H9 (cell line): ENCODE measurements at regions not wholly inside any gene's neighbourhood (a gene's known extent, or its start where the extent isn't known, plus 50 kb on each side); places are given as distances from the start of the nearest gene placed in this dataset.

Source experiments
- DNase-seq: peaks from one replicate; pipeline ENCODE4 v3.0.0-alpha.2; 2017
- H2AFZ ChIP-seq: one replicate; pipeline ENCODE4 v1.6.1; 2013; ENCODE audit warnings: mild to moderate bottlenecking, low read length, control low read depth, moderate library complexity
- H2AK5ac ChIP-seq: 2 replicates; pipeline ENCODE4 v1.6.1; 2013; ENCODE audit warnings: low read length, control low read depth, mixed read lengths; ENCODE audit not compliant: insufficient read length
- H2BK120ac ChIP-seq: one replicate; pipeline ENCODE4 v1.6.1; 2013; ENCODE audit warnings: low read depth, mild to moderate bottlenecking, low read length, control low read depth, inconsistent platforms; ENCODE audit not compliant: poor library complexity, severe bottlenecking
- H2BK12ac ChIP-seq: 2 replicates; pipeline ENCODE4 v1.6.1; 2013; ENCODE audit warnings: low read length, control low read depth, mixed read lengths, low read depth; ENCODE audit not compliant: insufficient read length
- H2BK15ac ChIP-seq: 2 replicates; pipeline ENCODE4 v1.6.1; 2013; ENCODE audit warnings: low read depth, low read length, control low read depth
- H2BK20ac ChIP-seq: one replicate; pipeline ENCODE4 v1.6.1; 2013; ENCODE audit warnings: low read depth, mild to moderate bottlenecking, low read length, control low read depth, inconsistent platforms; ENCODE audit not compliant: poor library complexity, severe bottlenecking
- H2BK5ac ChIP-seq: 2 replicates; pipeline ENCODE4 v1.6.1; 2013; ENCODE audit warnings: low read length, control low read depth, mixed read lengths; ENCODE audit not compliant: insufficient read length
- H3K14ac ChIP-seq: 2 replicates; pipeline ENCODE4 v1.6.1; 2013; ENCODE audit warnings: low read length, control low read depth; ENCODE audit not compliant: insufficient read depth
- H3K18ac ChIP-seq: 2 replicates; pipeline ENCODE4 v1.6.1; 2013; ENCODE audit warnings: low read depth, mild to moderate bottlenecking, mixed read lengths, low read length, control low read depth; ENCODE audit not compliant: insufficient read length
- H3K23ac ChIP-seq: 2 replicates; pipeline ENCODE4 v1.6.1; 2013; ENCODE audit warnings: low read length, control low read depth, mixed read lengths, low read depth; ENCODE audit not compliant: insufficient read length
- H3K23me2 ChIP-seq: 2 replicates; pipeline ENCODE4 v1.6.1; 2013; ENCODE audit warnings: low read depth, mild to moderate bottlenecking, mixed read lengths, low read length, control low read depth; ENCODE audit not compliant: insufficient read length, poor library complexity, severe bottlenecking
- H3K27ac ChIP-seq: 2 replicates; pipeline ENCODE4 v1.5.1; 2013; ENCODE audit warnings: low read length, control low read depth, mixed read lengths, low read depth; ENCODE audit not compliant: insufficient read length
- H3K27me3 ChIP-seq: 2 replicates; pipeline ENCODE4 v1.6.1; 2013; ENCODE audit warnings: low read length, control low read depth, inconsistent platforms; ENCODE audit not compliant: insufficient read depth
- H3K4ac ChIP-seq: 2 replicates; pipeline ENCODE4 v1.6.1; 2013; ENCODE audit warnings: low read depth, mild to moderate bottlenecking, control low read depth, inconsistent platforms, low read length, moderate library complexity
- H3K4me1 ChIP-seq: 2 replicates; pipeline ENCODE4 v1.6.1; 2013; ENCODE audit warnings: low read length, control low read depth, inconsistent platforms; ENCODE audit not compliant: insufficient read depth
- H3K4me2 ChIP-seq: 2 replicates; pipeline ENCODE4 v1.6.1; 2013; ENCODE audit warnings: low read length, control low read depth, mixed read lengths; ENCODE audit not compliant: insufficient read length, insufficient read depth
- H3K56ac ChIP-seq: 2 replicates; pipeline ENCODE4 v1.6.1; 2013; ENCODE audit warnings: low read depth, mild to moderate bottlenecking, mixed read lengths, low read length, control low read depth; ENCODE audit not compliant: insufficient read length
- H3K79me1 ChIP-seq: 2 replicates; pipeline ENCODE4 v1.6.1; 2013; ENCODE audit warnings: low read depth, mild to moderate bottlenecking, moderate library complexity, low read length, control low read depth, inconsistent platforms; ENCODE audit not compliant: insufficient read depth, poor library complexity, severe bottlenecking
- H3K79me2 ChIP-seq: 2 replicates; pipeline ENCODE4 v1.6.1; 2013; ENCODE audit warnings: low read length, control low read depth, inconsistent platforms; ENCODE audit not compliant: insufficient read depth
- H3K9ac ChIP-seq: 2 replicates; pipeline ENCODE4 v1.6.1; 2013; ENCODE audit warnings: low read length, control low read depth, mixed read lengths; ENCODE audit not compliant: insufficient read length; ENCODE audit errors: extremely low read depth
- H3K9me3 ChIP-seq: one replicate; pipeline ENCODE4 v1.6.1; 2013; ENCODE audit warnings: low read depth, low read length, inconsistent platforms; ENCODE audit not compliant: control insufficient read depth
- H3T11ph ChIP-seq: one replicate; pipeline ENCODE4 v1.6.1; 2013; ENCODE audit warnings: mild to moderate bottlenecking, low read length, control low read depth, inconsistent platforms
- H4K20me1 ChIP-seq: one replicate; pipeline ENCODE4 v1.6.1; 2013; ENCODE audit not compliant: control insufficient read depth, insufficient read length, insufficient read depth
- H4K5ac ChIP-seq: 2 replicates; pipeline ENCODE4 v1.6.1; 2013; ENCODE audit warnings: low read depth, mild to moderate bottlenecking, mixed read lengths, low read length, control low read depth; ENCODE audit not compliant: insufficient read length
- H4K8ac ChIP-seq: replicated peaks from 2 replicates; pipeline ENCODE4 v1.6.1; 2013; ENCODE audit warnings: low read length, control low read depth, mixed read lengths, low read depth; ENCODE audit not compliant: insufficient read length
- H4K91ac ChIP-seq: 2 replicates; pipeline ENCODE4 v1.6.1; 2013; ENCODE audit warnings: low read depth, mild to moderate bottlenecking, moderate library complexity, mixed read lengths, low read length, control low read depth; ENCODE audit not compliant: insufficient read length
- H3K27ac Mint-ChIP-seq, 3 experiments: 2 replicates in 2 of 3; 3 replicates in 1 of 3; pipeline ENCODE4 v1.8.0; 2020 to 2021; ENCODE audit warnings: mixed read lengths in 3 of 3, mild to moderate bottlenecking in 1 of 3, moderate library complexity in 1 of 3
- H3K27me3 Mint-ChIP-seq: 2 replicates; pipeline ENCODE4 v1.8.0; 2021; ENCODE audit warnings: low read depth, mild to moderate bottlenecking, moderate library complexity, mixed read lengths
- H3K36me3 Mint-ChIP-seq, 3 experiments: 2 replicates in 2 of 3; 3 replicates in 1 of 3; pipeline ENCODE4 v1.8.0; 2020 to 2021; ENCODE audit warnings: low read depth in 3 of 3, mixed read lengths in 3 of 3; ENCODE audit not compliant: insufficient read depth in 1 of 3
- H3K4me1 Mint-ChIP-seq, 2 experiments: 2 replicates each; pipeline ENCODE4 v1.8.0; 2020; ENCODE audit warnings: mixed read lengths in 2 of 2
- H3K4me3 Mint-ChIP-seq, 2 experiments: 2 replicates in 1 of 2; 3 replicates in 1 of 2; pipeline ENCODE4 v1.8.0; 2020 to 2021; ENCODE audit warnings: mild to moderate bottlenecking in 2 of 2, mixed read lengths in 2 of 2, moderate library complexity in 1 of 2
- H3K9me3 Mint-ChIP-seq, 2 experiments: 2 replicates in 1 of 2; 3 replicates in 1 of 2; pipeline ENCODE4 v1.8.0; 2020; ENCODE audit warnings: mild to moderate bottlenecking in 2 of 2, mixed read lengths in 2 of 2, moderate library complexity in 1 of 2
- WGBS: extraction: QIAGEN DNeasy Blood & Tissue Kit; methylation state at CpG from one replicate; pipeline ENCODE4 v1.1.7; 2013; ENCODE audit warnings: missing lambda C conversion rate, low lambda C conversion rate, mixed read lengths; ENCODE audit not compliant: insufficient read length; ENCODE audit errors: extremely low coverage; 5-methylcytosine and 5-hydroxymethylcytosine counted together
- TF ChIP-seq, protein P1 (sequence below): fragments of 200-600 bp; sonication (generic); conservative IDR thresholded peaks from 3 replicates; pipeline ENCODE4 v1.8.0; 2021; ENCODE audit warnings: antibody characterized with exemption, mild to moderate bottlenecking

DNA sequence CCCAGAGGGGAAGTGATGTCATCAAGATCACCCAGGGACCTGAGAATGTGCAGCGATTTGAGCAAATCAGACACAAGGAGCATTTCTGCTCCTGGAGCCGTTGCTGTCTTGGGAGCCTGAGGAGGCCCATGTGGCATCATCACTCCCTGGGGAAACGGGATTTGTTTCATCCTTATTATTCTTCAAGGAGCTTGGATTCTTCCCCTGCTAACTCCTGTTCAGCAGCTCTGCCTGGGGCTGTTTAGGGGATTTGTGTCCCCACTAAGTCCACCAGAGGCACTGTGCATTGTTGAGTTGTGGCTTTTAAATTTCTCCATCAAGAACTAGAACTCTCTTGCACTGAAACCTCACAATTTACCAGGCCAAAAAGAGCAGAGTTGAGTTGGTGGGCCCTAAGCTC, 104.2 kb upstream of the MSX1 start:
- peaks cover 39% of the 10 kb centered on the region for H3K27me3 Mint-ChIP-seq
- Histone ChIP-seq H3K79me2 (no peaks in the 10 kb centered on the region), H2BK15ac (no peak overlapping the region), H4K20me1 (no peaks in the 10 kb centered on the region), H3K23me2 (no peaks in the 10 kb centered on the region), H4K8ac (no peak overlapping the region), H4K91ac (no peak overlapping the region), H3K9me3 (no peaks in the 10 kb centered on the region), H3K18ac (no peak overlapping the region), H3K27ac (no peak overlapping the region), H2AK5ac (no peak overlapping the region), H2BK5ac (no peak overlapping the region), H3K4me2 (no peak overlapping the region), H3K79me1 (no peaks in the 10 kb centered on the region), H3K56ac (no peak overlapping the region), H3T11ph (no peak overlapping the region), H3K23ac (no peak overlapping the region), H2BK20ac (no peak overlapping the region), H3K9ac (no peak overlapping the region), H4K5ac (no peak overlapping the region), H3K4ac (no peak overlapping the region), H2AFZ (no peak overlapping the region), H2BK120ac (no peak overlapping the region), H2BK12ac (no peak overlapping the region), H3K4me1 (no peaks in the 10 kb centered on the region), H3K14ac (no peak overlapping the region), H3K27me3 (no peaks in the 10 kb centered on the region)
- no peaks in the 10 kb centered on the region for H3K9me3 Mint-ChIP-seq
- H3K36me3 Mint-ChIP-seq: no peaks in the 10 kb centered on the region; a peak in 1 of 7 replicates
- TF ChIP-seq, protein P1, sequence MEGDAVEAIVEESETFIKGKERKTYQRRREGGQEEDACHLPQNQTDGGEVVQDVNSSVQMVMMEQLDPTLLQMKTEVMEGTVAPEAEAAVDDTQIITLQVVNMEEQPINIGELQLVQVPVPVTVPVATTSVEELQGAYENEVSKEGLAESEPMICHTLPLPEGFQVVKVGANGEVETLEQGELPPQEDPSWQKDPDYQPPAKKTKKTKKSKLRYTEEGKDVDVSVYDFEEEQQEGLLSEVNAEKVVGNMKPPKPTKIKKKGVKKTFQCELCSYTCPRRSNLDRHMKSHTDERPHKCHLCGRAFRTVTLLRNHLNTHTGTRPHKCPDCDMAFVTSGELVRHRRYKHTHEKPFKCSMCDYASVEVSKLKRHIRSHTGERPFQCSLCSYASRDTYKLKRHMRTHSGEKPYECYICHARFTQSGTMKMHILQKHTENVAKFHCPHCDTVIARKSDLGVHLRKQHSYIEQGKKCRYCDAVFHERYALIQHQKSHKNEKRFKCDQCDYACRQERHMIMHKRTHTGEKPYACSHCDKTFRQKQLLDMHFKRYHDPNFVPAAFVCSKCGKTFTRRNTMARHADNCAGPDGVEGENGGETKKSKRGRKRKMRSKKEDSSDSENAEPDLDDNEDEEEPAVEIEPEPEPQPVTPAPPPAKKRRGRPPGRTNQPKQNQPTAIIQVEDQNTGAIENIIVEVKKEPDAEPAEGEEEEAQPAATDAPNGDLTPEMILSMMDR: no peak
- H3K4me1 Mint-ChIP-seq: peaks cover 8 to 19% of the 10 kb centered on the region in 2 experiments
- H3K4me3 Mint-ChIP-seq: no peak overlapping the region
- no peak overlapping the region for H3K27ac Mint-ChIP-seq
- WGBS: no CpG with 5 or more reads among the region's 3 CpGs
- no peak for DNase-seq
